T-helper 2 cell (primary cell): ENCODE measurements at regions not wholly inside any gene's neighbourhood (a gene's known extent, or its start where the extent isn't known, plus 50 kb on each side); places are given as distances from the start of the nearest gene placed in this dataset.
"Not testable (repeated sequence)": the region's sequence is repeated elsewhere in the genome, so short reads cannot be mapped to it uniquely, and the experiment has no call there.

Experiments
- DNase-seq, 5 experiments: peaks; one replicate each; pipeline versions ENCODE4 v3.0.0 to v3.0.0-alpha.2; 2012 to 2022

GRCh38 chr11:33970984-33971466 is 79.1 kb upstream of the LMO2 start:
- no peak for DNase-seq

- DNase-seq, result no peak
Observed at GRCh38 chr11:33967451-33967850, 75.6 kb upstream of the LMO2 start.

GRCh38 chr11:33965032-33965431 is 73.2 kb upstream of the LMO2 start:
- DNase-seq, result no peak

GRCh38 chr11:33959855-33960400 is 68.1 kb upstream of the LMO2 start:
- DNase-seq, result no peak

DNA sequence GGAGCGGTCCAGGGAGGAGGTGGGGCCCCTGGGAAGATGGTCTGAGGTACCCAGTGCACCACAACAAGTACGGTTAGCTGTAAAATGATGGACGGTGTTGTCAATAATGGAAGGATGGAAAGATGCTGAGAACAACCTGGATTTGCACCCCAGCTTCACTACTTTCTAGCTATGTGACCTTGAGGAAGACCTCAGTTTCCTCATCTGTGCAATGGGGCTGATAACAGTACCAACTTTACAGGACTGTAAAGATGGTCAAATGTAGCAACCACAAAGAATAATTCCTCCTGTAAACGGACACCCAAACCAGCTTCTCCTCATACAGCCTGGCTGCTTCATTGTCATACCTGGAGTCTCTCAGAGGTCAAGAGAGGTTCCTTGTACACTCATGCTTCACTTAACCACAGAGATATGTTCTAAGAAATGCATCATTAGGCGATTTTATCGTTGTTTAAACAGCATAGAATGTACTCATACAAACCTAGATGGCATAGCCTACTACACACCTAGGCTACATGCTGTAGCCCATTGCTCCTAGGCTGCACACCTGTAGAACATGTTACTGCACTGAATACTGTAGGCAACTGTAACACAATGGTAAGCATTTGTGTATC is 65.5 kb upstream of the LMO2 start:
- DNase-seq, result no peak

- DNase-seq, result no peak
Observed at GRCh38 chr11:33956611-33957010, 64.7 kb upstream of the LMO2 start.

DNA sequence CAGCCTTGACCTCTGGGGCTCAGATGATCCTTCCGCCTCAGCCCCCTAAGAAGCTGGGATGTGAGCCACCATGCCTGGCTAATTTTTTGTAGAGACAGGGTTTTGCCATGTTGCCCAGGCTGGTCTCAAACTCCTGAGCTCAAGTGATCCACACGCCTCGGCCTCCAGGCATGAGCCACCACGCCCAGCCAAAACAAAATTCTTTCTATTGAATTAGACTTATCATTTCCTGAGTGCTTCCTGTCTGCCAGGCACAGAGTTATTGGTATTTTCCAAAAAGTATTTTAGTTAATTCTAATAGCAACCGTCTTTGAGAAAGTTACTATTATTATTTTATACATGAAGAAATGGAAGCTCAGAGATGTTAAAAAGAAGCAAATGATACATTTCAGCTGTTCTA is 61.4 kb upstream of the LMO2 start:
- DNase-seq, result no peak

DNA sequence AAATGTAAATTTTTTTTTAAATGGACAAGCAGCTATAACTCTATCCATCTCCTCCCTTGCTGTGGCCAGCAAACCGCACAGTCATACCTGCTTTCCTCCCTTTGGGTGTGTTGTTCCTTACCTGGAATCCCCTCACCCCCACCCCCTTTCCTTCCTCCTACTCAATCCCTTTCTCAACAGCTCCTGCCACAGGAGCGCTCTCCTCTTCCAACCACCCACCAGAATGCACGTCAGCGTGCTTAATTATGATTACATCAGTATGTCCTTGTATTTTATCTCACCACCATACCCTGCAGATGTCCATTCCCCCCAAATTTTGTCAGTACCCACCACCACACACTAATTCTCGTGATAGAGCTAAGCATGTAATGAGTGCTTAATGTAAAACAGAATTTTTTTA is 60.9 kb upstream of the LMO2 start:
- DNase-seq, result no peak

GRCh38 chr11:33949252-33949913 is 57.5 kb upstream of the LMO2 start:
- DNase-seq, result no peak

DNA sequence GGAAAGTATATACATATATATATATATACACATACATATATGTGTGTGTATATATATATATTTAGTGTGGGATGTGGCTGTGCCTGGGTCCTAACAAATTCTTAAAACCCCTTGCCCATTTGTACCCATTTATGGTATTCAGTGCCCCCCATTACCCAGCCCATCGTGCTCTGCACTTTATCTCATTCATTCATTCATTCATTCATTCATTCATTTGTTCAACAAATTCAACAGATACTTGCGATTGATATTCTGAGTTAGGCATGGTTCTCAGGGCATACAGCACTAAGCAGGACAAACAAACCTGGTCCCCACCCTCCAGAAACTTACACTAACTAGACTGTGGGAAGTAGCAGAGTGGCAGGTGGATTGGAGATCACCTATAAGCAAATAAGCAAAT is 56.6 kb upstream of the LMO2 start:
- no peak for DNase-seq

DNA sequence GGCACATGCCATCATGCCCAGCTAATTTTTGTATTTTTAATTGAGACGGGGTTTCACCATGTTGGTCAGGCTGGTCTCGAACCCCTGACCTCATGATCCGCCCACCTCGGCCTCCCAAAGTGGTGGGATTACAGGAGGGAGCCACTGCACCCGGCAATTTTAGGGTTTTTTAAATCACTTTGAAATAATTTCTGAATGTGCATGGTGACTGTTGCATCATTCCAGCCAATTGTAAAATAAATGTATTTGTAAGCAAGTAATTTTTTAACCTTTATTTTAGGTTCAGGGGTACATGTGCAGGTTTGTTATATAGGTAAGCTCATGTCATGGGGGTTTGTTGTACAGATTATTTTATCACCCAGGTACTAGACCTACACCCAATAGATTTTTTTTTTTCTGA is 56.0 kb upstream of the LMO2 start:
- not testable (repeated sequence) for DNase-seq

DNA sequence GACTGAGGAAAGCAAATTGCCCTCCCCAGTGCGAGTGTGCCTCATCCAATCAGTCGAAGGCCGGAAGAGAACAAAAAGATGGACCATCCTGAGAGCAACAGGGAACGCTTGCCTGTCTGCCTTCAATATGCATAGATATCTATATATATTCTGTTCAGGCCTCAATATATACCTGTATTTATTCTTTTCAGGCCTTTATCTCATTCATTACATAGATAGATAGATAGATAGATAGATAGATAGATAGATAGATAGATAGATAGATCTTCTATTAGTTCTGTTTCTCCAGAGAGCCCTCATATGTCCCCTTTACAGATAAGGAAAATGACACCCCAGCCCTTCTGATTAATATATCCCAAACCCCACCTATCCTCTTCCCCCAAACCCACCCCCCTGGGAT is 55.1 kb upstream of the LMO2 start:
- DNase-seq, result no peak

GRCh38 chr11:33945481-33946268 is 53.8 kb upstream of the LMO2 start:
- DNase-seq, result no peak

GRCh38 chr11:33944693-33945424 is 53.0 kb upstream of the LMO2 start:
- DNase-seq, result no peak

- no peak for DNase-seq
Observed at GRCh38 chr11:33944345-33944692, 52.4 kb upstream of the LMO2 start.

- no peak for DNase-seq
Observed at GRCh38 chr11:33942954-33943353, 51.1 kb upstream of the LMO2 start.

DNA sequence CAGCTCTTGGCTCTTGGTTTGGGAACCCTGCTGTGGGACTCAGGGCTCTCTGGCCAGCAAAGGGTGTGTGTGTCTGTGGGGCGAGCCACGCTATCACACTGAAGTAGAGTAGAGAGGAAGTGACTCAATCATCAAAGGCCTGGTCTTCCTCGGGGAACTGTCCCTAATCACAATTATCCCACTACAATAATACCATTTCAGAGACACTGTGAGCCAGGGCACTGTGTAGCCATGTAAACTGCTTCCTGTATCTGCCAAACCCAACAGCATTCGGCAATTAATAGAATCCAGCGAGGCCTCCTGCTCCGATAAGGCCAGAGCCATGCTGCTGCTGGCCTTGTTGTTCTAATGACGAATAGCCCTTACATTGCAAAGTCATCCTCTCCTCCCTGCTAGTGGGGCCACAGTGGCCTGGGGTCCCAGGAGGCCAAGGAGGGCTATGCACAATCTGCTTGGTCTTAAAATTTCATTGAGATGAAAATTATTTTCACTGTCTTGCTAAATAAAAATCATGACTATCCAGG is 49.8 kb upstream of the LMO2 start:
- DNase-seq, result no peak
